ENCODE measurements at regions not wholly inside any gene's neighbourhood (a gene's known extent, or its start where the extent isn't known, plus 50 kb on each side); places are given as distances from the start of the nearest gene placed in this dataset.
"Not testable (repeated sequence)": the region's sequence is repeated elsewhere in the genome, so short reads cannot be mapped to it uniquely, and the experiment has no call there.

GRCh38 chrX:123093792-123094191, 90.3 kb upstream of the GRIA3 start:
- no peak overlapping the region for H3K27ac ChIP-seq (ENCODE audit: low read length)
- 0 out of 2 replicates have a peak, but pooled peaks cover 3% of the 10 kb centered on the region for H3K9me3 ChIP-seq (ENCODE audit: insufficient read depth, low read length)
- no peaks in the 10 kb centered on the region for H3K27me3 ChIP-seq (ENCODE audit: low read depth, low read length)
- no peak overlapping the region for H3K4me2 ChIP-seq (ENCODE audit: low read length)
- H3K9ac ChIP-seq (ENCODE audit: low read length): no peak overlapping the region
- no peak for TF ChIP-seq EZH2phosphoT487 (IDR thresholded peaks at IDR 0.05; ENCODE audit: low read depth)
- TF ChIP-seq, protein P1, sequence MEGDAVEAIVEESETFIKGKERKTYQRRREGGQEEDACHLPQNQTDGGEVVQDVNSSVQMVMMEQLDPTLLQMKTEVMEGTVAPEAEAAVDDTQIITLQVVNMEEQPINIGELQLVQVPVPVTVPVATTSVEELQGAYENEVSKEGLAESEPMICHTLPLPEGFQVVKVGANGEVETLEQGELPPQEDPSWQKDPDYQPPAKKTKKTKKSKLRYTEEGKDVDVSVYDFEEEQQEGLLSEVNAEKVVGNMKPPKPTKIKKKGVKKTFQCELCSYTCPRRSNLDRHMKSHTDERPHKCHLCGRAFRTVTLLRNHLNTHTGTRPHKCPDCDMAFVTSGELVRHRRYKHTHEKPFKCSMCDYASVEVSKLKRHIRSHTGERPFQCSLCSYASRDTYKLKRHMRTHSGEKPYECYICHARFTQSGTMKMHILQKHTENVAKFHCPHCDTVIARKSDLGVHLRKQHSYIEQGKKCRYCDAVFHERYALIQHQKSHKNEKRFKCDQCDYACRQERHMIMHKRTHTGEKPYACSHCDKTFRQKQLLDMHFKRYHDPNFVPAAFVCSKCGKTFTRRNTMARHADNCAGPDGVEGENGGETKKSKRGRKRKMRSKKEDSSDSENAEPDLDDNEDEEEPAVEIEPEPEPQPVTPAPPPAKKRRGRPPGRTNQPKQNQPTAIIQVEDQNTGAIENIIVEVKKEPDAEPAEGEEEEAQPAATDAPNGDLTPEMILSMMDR (IDR thresholded peaks at IDR 0.05; ENCODE audit: low read depth, low read length): no peak
- no peaks in the 10 kb centered on the region for H3K36me3 ChIP-seq (replicated peaks; ENCODE audit: low read depth, low read length)
- no peak overlapping the region for H2AFZ ChIP-seq (ENCODE audit: low read depth, low read length)
- H4K20me1 ChIP-seq (ENCODE audit: insufficient read depth, low read length): no peaks in the 10 kb centered on the region
- no peaks in the 10 kb centered on the region for H3K79me2 ChIP-seq (ENCODE audit: low read length)
- no peak overlapping the region for H3K4me3 ChIP-seq (ENCODE audit: low read length)
- H3K4me1 ChIP-seq (ENCODE audit: low read length): peaks cover 6% of the 10 kb centered on the region; the same call in 1 of the 2 replicates

DNA sequence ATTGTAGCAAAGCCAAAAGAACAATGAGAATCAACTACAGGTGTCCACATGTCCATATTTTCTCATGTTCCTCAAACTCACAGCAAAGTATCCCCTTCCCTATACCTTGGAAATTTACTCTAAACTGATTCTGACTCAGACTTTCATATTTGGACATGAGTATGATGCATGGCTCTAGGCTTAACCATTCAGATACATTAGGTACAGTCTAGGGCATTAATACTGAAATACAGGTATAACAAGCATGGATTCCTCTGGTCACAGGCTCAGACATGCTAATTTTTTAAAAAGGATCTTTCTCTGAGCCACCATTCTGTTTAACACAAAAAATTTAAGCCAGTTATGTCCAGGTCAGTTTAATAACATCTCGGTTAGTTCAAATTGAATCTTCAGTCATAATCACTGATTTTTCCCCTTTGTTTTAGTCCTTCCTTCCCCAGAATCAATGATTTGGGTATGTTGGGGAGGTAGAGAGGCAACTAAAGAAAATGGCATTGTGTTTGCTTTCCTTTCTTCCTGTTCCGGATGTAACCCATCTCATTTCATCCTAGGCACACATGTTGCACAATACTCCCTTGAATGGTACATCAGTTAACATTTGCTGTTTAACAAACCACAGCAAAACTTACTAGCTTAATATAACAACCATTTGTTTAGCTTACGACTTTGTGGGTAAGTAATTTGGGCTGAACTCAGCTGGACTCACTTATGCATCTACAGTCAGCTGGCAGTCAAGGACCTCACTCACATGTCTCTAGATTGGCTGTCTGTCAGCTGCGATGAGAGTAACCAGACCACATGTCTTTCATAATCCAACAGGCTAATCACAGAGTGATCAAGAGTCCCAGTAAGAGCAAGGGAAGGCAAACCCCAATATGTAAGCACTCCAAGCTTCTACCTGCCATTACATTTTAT, 75.3 kb upstream of the GRIA3 start:
- TF ChIP-seq EZH2phosphoT487 (IDR thresholded peaks at IDR 0.05; ENCODE audit: low read depth): no peak
- Histone ChIP-seq H3K9ac (ENCODE audit: low read length) (no peak overlapping the region), H4K20me1 (ENCODE audit: insufficient read depth, low read length) (no peaks in the 10 kb centered on the region), H3K4me3 (ENCODE audit: low read length) (no peak overlapping the region), H3K79me2 (ENCODE audit: low read length) (no peaks in the 10 kb centered on the region), H3K27me3 (ENCODE audit: low read depth, low read length) (no peaks in the 10 kb centered on the region), H3K9me3 (ENCODE audit: insufficient read depth, low read length) (no peaks in the 10 kb centered on the region), H3K4me2 (ENCODE audit: low read length) (no peak overlapping the region), H3K4me1 (ENCODE audit: low read length) (no peaks in the 10 kb centered on the region), H3K36me3 (replicated peaks; ENCODE audit: low read depth, low read length) (no peaks in the 10 kb centered on the region), H2AFZ (ENCODE audit: low read depth, low read length) (no peak overlapping the region), H3K27ac (ENCODE audit: low read length) (no peak overlapping the region)

- no peak overlapping the region for H3K9ac ChIP-seq (ENCODE audit: low read length)
- H3K4me1 ChIP-seq (ENCODE audit: low read length): no peaks in the 10 kb centered on the region
- no peak overlapping the region for H2AFZ ChIP-seq (ENCODE audit: low read depth, low read length)
- H3K27me3 ChIP-seq (ENCODE audit: low read depth, low read length): no peaks in the 10 kb centered on the region
- no peak for TF ChIP-seq EZH2phosphoT487 (IDR thresholded peaks at IDR 0.05; ENCODE audit: low read depth)
- TF ChIP-seq, protein P1 (IDR thresholded peaks at IDR 0.05; ENCODE audit: low read depth, low read length): no peak
- no peaks in the 10 kb centered on the region for H4K20me1 ChIP-seq (ENCODE audit: insufficient read depth, low read length)
- no peaks in the 10 kb centered on the region for H3K9me3 ChIP-seq (ENCODE audit: insufficient read depth, low read length)
- no peak overlapping the region for H3K4me2 ChIP-seq (ENCODE audit: low read length)
- no peak overlapping the region for H3K27ac ChIP-seq (ENCODE audit: low read length)
- no peak overlapping the region for H3K4me3 ChIP-seq (ENCODE audit: low read length)
- H3K79me2 ChIP-seq (ENCODE audit: low read length): no peaks in the 10 kb centered on the region
- no peaks in the 10 kb centered on the region for H3K36me3 ChIP-seq (replicated peaks; ENCODE audit: low read depth, low read length)
Measured at GRCh38 chrX:123121241-123121640, 62.8 kb upstream of the GRIA3 start.

GRCh38 chrX:123129805-123130204, 54.3 kb upstream of the GRIA3 start:
- not testable (repeated sequence) for H3K4me2 ChIP-seq (ENCODE audit: low read length); H2AFZ ChIP-seq (ENCODE audit: low read depth, low read length); H3K9ac ChIP-seq (ENCODE audit: low read length); H3K79me2 ChIP-seq (ENCODE audit: low read length); H3K9me3 ChIP-seq (ENCODE audit: insufficient read depth, low read length); H3K27me3 ChIP-seq (ENCODE audit: low read depth, low read length); H3K36me3 ChIP-seq (replicated peaks; ENCODE audit: low read depth, low read length); H3K4me3 ChIP-seq (ENCODE audit: low read length); H3K27ac ChIP-seq (ENCODE audit: low read length); H3K4me1 ChIP-seq (ENCODE audit: low read length); H4K20me1 ChIP-seq (ENCODE audit: insufficient read depth, low read length)
